Breast epithelium (tissue), 3 donors: ENCODE measurements at regions not wholly inside any gene's neighbourhood (a gene's known extent, or its start where the extent isn't known, plus 50 kb on each side); places are given as distances from the start of the nearest gene placed in this dataset.

Experiments
- POLR2A ChIP-seq: fragments of 450-650 bp; IDR thresholded peaks from one replicate; pipeline ENCODE4 v1.6.1; 2016; ENCODE audit warnings: antibody characterized with exemption, mild to moderate bottlenecking, moderate library complexity
- POLR2AphosphoS5 ChIP-seq, 3 donors: sonication (generic); formaldehyde crosslinking; IDR thresholded peaks; one replicate each; pipeline ENCODE4 v1.6.1; 2017; ENCODE audit warnings: antibody characterized with exemption in 3 of 3
- TF ChIP-seq, protein P1 (sequence below), 3 donors: fragments of 450-650 bp; IDR thresholded peaks; one replicate each; pipeline ENCODE4 v1.5.1; 2016 to 2017; ENCODE audit warnings: antibody characterized with exemption in 3 of 3, mild to moderate bottlenecking in 3 of 3, moderate library complexity in 3 of 3

DNA sequence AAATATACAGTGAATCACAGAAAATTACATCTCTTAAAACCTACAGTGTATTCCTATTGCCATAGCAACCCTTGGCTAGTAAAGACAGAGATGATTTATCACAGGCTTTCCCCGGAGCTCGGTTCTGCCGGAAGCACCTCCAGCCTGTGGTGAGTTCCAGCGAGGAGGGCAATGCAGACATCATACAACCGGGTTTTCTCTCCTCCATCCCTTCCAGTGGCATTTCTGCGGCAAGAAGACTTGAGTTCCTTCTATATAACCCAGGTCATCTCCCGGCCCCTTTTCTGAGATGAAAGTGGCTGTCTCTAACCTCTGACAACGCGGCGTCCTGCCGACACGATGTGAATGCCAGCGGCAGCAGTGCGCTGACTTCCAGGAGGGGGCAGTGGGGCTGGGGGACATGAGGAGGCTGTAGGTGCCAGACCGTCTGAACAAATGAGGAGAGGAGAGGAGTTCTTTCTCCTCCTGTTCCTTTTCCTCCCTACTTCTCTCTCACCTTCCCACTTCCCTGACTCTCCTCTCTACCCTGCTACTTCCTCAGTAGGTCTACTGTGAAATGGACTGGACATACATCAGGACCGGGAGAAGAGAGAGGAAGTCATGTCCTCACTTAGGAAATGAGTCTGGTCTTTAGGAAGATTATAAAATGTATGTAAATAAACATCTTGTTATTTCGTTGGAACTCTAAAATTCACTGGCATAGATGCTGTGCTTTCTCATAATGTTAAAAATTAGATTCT is 68.6 kb upstream of the MAX start:
- TF ChIP-seq, protein P1, sequence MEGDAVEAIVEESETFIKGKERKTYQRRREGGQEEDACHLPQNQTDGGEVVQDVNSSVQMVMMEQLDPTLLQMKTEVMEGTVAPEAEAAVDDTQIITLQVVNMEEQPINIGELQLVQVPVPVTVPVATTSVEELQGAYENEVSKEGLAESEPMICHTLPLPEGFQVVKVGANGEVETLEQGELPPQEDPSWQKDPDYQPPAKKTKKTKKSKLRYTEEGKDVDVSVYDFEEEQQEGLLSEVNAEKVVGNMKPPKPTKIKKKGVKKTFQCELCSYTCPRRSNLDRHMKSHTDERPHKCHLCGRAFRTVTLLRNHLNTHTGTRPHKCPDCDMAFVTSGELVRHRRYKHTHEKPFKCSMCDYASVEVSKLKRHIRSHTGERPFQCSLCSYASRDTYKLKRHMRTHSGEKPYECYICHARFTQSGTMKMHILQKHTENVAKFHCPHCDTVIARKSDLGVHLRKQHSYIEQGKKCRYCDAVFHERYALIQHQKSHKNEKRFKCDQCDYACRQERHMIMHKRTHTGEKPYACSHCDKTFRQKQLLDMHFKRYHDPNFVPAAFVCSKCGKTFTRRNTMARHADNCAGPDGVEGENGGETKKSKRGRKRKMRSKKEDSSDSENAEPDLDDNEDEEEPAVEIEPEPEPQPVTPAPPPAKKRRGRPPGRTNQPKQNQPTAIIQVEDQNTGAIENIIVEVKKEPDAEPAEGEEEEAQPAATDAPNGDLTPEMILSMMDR (IDR thresholded peaks at IDR 0.05) = no peak
- TF ChIP-seq POLR2A (no peak), POLR2AphosphoS5 (IDR thresholded peaks at IDR 0.05) (no peak)
